ENCODE measurements at regions not wholly inside any gene's neighbourhood (a gene's known extent, or its start where the extent isn't known, plus 50 kb on each side); places are given as distances from the start of the nearest gene placed in this dataset.

DNA sequence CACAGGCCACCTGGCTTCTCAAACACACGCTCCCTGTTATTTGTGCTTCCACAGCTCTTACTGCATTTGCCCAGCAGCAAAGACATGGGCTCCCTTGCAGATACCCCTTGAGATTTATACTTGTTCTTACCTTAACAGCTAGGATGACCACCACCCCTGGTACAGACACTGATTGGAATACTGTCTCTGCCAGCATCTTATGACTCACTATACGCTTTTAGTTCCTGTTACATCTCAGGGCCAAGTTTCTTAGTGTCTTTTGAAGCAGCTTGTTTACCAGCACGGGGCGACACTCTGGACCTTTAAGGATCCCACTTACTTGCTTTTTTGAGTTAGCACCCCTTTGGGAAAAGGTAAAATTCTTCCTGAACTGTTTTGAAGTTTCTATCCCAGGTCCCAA is 874.8 kb downstream of the KCNT2 start:
- TF ChIP-seq ZSCAN29 (IDR thresholded peaks at IDR 0.05), result no peak
- no peak for TF ChIP-seq KLF6 (CRISPR knock-in tag; IDR thresholded peaks at IDR 0.05; ENCODE audit: borderline replicate concordance)
- no peak for TF ChIP-seq CEBPB (tag; IDR thresholded peaks at IDR 0.05)
- TF ChIP-seq, protein P1, sequence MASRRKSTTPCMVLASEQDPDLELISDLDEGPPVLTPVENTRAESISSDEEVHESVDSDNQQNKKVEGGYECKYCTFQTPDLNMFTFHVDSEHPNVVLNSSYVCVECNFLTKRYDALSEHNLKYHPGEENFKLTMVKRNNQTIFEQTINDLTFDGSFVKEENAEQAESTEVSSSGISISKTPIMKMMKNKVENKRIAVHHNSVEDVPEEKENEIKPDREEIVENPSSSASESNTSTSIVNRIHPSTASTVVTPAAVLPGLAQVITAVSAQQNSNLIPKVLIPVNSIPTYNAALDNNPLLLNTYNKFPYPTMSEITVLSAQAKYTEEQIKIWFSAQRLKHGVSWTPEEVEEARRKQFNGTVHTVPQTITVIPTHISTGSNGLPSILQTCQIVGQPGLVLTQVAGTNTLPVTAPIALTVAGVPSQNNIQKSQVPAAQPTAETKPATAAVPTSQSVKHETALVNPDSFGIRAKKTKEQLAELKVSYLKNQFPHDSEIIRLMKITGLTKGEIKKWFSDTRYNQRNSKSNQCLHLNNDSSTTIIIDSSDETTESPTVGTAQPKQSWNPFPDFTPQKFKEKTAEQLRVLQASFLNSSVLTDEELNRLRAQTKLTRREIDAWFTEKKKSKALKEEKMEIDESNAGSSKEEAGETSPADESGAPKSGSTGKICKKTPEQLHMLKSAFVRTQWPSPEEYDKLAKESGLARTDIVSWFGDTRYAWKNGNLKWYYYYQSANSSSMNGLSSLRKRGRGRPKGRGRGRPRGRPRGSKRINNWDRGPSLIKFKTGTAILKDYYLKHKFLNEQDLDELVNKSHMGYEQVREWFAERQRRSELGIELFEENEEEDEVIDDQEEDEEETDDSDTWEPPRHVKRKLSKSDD (conservative IDR thresholded peaks at IDR 0.05; ENCODE audit: low read length), result no peak
- no peak for TF ChIP-seq HMG20A (CRISPR knock-in tag; conservative IDR thresholded peaks at IDR 0.05)
- TF ChIP-seq ZNF311 (CRISPR knock-in tag; IDR thresholded peaks at IDR 0.05), result no peak
- TF ChIP-seq HSF4 (CRISPR knock-in tag; IDR thresholded peaks at IDR 0.05; ENCODE audit: borderline replicate concordance), result no peak
- TF ChIP-seq TSC22D4 (tag; IDR thresholded peaks at IDR 0.05), result no peak
- TF ChIP-seq, protein P2, sequence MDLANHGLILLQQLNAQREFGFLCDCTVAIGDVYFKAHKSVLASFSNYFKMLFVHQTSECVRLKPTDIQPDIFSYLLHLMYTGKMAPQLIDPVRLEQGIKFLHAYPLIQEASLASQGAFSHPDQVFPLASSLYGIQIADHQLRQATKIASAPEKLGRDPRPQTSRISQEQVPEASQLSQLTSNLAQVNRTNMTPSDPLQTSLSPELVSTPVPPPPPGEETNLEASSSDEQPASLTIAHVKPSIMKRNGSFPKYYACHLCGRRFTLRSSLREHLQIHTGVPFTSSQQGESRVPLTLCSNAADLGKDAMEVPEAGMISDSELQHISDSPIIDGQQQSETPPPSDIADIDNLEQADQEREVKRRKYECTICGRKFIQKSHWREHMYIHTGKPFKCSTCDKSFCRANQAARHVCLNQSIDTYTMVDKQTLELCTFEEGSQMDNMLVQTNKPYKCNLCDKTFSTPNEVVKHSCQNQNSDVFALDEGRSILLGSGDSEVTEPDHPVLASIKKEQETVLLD (IDR thresholded peaks at IDR 0.05), result no peak
- no peak for TF ChIP-seq SP1 (CRISPR knock-in tag; IDR thresholded peaks at IDR 0.05)
- TF ChIP-seq ZC3H8 (IDR thresholded peaks at IDR 0.05), result no peak

Measured in K562 (cell line).